Upper lobe of left lung (tissue), 4 donors: ENCODE measurements at regions not wholly inside any gene's neighbourhood (a gene's known extent, or its start where the extent isn't known, plus 50 kb on each side); places are given as distances from the start of the nearest gene placed in this dataset.

ENCODE experiments used
- POLR2A ChIP-seq, 4 donors: fragments of 450-650 bp; IDR thresholded peaks; one replicate each; pipeline ENCODE4 v1.5.1; 2016 to 2017; ENCODE audit warnings: antibody characterized with exemption in 4 of 4, mild to moderate bottlenecking in 2 of 4
- POLR2AphosphoS5 ChIP-seq, 2 donors: sonication (generic); formaldehyde crosslinking; IDR thresholded peaks; one replicate each; pipeline ENCODE4 v1.5.1; 2017; ENCODE audit warnings: antibody characterized with exemption in 2 of 2

GRCh38 chr4:179803857-179804256 lies 2361.6 kb upstream of the AGA start:
- TF ChIP-seq POLR2A (IDR thresholded peaks at IDR 0.05) (no peak), POLR2AphosphoS5 (IDR thresholded peaks at IDR 0.05) (no peak)
